GOT3 (cell line): ENCODE measurements at regions not wholly inside any gene's neighbourhood (a gene's known extent, or its start where the extent isn't known, plus 50 kb on each side); places are given as distances from the start of the nearest gene placed in this dataset.
"Not testable (repeated sequence)": the region's sequence is repeated elsewhere in the genome, so short reads cannot be mapped to it uniquely, and the experiment has no call there.

Experiments used
- DNase-seq: peaks from one replicate; lab custom pipeline; 2025; ENCODE audit warnings: mixed read lengths; lab: John Stamatoyannopoulos, UW

DNA sequence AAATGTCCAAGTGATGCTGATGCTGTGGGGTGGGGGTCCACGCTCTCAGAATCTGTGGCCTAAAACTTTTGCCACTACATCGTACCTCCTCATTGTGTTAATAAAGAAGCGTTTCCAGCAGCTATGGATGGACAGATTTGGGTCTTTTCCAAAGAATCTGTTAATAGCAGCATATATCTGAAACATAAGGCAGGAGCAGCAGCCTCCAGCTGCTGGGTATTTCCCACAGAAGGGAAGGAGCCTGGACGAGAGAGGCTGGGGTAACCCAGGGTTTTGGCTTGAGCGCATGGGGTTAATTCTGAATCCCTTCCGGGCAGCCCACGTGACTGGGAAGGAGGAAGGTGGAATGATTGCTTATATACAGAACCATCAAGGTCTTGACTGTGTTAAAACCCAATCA is 332.4 kb downstream of the BCOR start:
- no peak for DNase-seq

DNA sequence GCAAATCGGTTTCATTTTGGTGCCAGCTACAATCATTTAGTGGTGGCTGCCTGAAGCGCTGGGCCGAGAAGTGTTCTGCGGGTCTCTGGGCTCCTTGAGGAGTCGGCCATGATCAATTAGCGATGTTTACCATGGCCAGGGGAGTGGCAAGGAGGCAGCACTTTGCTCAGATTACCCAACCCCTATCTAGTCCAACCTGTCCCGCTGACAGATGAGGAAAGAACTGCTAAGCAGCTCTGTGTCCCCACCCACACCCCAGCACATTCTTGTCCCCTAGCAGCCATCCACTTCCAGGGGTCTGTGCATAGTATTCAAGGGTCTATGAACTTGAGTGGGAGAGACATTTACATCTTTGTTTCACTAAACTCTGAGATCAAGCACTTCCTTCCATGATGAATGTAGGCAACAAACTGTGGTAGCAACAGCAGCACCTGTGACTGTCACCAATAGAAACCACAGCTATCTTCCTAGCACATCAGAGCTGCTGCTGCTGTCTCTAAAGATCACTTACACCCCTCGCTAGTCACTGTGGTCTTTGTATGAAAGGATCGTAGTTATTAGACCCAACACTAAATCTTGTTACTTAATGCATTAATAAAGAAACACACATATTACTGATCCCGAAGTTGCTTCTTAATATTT is 331.6 kb downstream of the BCOR start:
- DNase-seq, result no peak

DNA sequence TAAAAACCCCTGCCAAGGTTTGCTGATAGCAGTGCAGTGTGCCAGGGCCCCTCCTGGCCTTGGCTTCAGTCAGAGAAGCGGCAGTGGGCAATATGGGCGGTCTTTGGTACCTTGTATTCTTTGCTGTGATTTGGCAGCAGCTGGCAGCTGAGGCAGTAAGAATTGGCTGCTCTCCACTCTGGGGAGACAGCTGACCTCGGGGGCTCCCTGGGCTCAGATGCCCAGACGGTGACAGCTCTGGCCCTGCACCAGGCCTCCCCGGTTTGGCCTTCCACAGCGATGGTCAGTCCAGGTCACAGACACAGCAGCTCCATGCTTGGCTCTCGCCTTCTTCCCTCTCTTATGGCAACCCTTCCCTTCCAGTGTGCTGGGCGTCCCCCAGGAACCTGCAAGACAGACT is 330.9 kb downstream of the BCOR start:
- no peak for DNase-seq

DNA sequence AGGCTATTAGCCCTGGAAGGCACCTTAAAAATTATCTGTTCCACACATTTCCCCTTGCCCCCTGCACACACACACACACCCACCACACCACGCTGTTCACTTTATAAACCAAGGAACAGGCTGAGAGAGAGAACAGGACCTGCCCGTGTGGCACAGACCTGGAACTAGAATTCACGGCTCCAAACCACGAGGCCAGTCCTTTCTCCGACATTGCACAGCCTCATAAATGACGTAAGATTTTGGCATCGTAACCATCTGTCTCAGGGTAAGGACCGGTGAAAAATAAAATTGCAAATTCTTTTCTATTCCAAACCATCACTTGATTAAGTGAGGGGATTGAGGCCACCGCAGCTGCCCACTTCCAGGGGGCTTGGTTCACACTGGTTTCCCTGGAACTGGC is 330.3 kb downstream of the BCOR start:
- DNase-seq, result no peak

DNA sequence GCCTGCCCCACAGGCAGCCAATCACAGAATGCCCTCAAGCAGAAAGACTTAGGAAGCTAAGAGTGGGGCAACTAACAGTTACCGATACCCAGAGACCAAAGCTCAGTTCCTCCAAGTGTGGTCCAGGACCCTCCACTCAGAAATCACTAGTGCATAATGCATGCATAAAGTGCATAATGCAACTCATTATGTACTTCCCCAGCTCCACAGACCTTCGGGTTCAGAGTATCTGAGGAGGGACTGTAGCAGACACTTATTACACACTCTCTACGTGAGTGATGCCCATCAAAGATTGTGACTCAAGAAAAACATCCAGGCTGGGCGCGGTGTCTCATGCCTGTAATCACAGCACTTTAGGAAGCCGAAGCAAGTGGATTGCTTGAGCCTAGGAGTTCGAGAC is 328.0 kb downstream of the BCOR start:
- no peak for DNase-seq

DNA sequence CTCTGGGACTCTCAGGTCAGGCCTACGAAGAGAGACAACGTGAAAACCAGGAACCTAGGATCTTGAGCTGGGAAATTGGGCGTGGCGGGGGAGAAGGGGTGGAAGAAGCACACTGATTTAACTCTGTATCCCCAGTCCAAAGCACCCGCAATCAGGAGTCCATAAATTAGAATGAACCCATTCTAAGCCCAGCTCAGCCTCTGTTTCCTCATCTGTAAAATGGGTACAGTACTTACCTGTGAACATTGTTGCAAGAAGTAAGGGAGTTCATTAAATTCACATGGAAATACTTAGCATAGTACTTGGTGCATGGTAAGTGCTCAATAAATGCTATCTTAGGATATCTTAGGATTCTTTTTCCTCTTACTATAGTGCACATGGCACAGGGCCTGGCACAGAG is 326.7 kb downstream of the BCOR start:
- DNase-seq, result no peak

DNA sequence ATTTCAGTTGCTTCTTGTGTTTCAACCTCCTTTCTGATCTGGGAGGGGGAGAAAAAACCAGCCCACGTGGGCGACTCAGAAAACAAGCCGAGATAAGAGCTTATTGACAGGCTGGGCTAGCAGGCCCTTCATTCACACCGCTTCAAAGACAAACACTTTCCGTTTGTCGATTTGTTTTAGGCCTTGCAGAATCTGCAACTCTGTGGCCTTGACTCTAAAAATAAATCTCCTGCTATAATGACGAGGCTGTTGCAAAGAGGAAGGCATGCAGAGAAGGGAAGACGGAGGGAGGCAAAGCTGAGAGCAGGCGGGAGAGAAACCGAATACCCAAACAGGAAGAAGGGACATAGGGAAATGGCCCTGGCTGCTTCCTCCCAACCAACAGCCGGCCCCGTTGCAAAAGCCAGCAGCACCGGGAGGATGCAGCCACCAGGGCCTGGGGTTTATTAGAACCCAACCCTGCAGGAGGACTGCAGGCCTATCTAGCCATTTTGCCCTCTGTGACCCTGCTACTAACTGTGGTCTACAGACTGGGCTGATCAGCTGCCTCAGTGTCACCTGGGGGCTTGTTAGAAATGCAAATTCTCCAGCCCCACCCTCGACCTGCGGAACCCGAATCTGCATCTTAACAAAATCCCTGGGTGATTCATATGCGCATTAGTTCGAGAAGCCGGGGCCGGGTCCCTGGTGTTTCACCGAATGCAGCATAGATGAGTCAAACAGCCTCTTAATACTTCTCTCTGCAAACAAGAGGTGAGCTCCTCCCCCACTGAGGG is 325.5 kb downstream of the BCOR start:
- no peak for DNase-seq

DNA sequence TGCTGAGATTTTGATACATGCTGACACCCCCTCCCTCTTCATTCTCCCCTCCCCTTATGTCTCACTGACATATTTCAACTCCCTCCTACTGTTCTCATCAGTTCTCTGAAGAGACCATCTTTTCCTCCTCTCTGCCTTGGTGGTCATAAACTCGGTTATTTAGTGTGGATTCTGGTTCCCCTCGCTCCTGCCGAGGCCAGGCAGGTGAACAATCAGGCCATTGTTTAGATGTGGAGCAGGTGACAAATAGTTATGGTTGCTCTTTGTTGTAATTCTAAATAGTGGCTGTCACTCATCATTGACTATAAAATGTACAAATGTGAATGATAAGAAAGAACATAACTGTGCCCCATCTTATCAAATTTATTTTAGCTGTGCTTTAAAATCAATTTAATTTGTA is 324.6 kb downstream of the BCOR start:
- no peak for DNase-seq

DNA sequence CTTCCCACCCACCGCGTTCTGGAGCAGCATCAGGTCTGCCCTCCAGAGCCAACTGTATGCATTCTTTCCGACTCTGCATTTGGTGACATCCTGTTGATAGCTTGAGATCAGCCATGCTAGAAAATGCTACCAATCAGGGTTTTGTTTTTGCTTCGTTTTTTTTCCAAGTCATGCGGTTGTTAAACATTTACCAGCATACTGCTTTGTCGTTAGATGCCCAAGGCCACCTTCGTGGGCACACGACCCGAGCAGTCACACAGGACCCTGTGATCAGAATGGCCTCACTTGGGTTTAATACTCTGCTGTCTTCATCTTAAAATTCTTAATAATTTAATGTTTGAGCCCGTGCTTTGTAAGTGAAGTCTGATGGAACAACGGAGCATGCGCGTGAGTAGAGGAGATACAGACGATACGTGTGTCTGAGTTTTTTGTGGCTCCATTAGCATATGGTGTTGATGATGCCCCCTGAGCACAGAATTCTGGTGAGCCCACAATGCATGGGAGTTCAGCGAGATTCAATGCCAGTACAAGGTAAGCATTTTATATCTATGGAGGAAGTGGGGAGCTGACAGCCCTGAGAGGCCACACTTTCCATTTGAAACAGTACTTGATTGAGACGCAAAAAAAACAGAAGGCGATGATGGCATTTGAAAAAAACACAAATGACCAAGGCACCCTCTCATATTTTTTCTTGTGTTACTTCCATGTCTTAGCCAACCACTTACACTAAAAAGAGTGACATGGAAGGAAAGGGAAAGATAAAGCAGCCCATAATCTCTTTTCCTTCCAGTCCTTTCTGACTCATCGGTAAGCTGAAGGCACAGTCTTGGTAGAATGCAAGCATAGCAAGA is 323.6 kb downstream of the BCOR start:
- no peak for DNase-seq

DNA sequence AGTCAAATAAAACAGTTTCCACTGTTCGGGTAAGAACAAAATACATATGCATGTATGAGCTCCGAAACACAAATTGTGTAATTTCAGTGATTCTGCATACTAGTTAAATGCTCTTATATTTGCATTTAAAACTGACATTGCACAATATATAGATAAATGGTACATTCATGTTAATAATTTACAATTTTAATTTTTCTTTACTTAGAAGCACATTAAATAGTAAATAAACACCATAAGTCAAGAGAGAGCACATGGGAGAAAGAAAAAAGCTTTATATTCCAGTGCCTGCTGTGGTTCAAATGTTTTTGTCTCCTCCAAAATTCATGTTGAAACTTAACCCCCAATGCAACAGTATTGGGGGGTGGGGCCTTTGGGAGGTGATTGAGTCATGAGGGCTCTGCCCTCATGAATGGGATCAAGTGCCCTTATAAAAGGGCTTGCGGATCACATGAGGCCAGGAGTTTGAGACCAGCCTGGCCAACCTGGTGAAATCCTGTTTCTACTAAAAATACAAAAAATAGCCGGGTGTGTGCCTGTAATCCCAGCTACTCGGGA is 322.9 kb downstream of the BCOR start:
- no peak for DNase-seq

DNA sequence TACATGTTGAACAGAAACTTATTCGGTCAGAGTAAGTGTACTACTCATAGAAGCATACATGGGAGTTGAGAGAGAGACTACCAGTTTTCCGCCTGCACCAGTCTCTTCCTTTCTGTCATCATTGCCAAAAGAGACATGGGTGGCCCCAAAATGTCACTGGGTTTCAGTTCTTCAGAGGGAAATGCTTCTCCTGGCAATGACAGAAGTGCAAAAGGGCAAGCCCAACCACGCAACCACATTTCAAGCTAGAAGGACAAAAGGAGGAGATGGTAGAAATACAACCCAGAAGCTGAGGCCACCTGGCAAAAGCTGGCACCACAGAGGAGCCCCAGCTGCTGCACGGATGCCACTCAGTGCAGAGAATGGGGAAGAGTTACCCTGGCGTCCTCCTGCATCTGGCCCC is 320.1 kb downstream of the BCOR start:
- no peak for DNase-seq

DNA sequence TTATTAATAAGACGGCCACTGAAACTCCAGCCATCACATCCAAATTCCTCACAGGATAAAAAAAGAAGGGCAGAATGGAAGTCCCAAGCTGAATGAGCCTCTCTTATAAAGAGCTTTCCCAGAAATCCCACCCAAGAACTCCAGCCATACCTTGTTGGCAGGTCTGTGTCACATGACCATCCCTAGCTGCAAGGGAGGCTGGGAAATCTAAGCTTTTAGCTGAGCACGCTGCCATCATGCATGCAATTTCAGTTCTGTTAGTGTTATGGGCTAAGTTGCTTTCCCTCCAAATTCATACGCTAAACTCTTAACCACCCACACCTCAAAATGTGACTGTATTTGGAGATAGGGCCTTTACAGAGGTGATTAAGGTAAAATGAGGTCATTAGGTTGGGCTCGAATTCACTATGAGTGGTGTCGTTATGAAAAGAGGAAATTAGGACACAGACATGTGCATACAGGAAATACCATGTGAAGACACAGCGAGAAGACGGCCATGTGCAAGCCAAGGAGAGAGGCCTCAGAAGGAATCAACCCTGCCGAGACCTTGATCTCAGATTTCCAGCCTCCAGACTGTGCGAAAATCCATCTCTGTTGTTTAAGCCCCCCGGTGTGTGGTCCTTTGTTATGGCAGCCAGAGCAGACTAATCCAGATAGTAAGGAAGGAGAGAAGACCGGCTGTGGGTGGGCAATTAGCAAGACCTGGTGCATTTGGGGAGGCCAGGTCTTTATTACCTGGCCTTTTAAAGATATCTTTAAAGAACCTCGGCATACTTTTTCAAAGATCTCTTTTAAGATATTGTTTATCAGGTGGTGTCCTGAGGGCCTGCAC is 317.6 kb downstream of the BCOR start:
- no peak for DNase-seq

DNA sequence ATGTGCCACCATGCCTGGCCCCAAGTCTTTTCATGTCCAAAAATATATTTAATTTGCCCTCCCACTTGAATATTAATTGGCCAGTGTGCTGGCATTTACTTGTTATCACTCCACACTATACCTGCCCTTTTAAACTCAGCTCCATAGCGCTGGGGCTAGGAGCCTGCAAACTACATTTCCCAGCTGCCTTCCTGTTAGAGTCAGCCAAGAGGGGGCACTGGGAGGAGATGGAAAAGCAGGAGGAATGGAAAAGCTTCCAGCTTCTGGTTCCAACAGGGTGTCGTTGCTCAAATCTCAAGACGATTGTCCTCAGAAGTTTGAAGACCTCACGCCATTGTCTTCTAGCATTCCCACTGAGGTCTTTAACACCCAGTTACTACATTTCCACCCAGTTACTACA is 315.5 kb downstream of the BCOR start:
- no peak for DNase-seq

DNA sequence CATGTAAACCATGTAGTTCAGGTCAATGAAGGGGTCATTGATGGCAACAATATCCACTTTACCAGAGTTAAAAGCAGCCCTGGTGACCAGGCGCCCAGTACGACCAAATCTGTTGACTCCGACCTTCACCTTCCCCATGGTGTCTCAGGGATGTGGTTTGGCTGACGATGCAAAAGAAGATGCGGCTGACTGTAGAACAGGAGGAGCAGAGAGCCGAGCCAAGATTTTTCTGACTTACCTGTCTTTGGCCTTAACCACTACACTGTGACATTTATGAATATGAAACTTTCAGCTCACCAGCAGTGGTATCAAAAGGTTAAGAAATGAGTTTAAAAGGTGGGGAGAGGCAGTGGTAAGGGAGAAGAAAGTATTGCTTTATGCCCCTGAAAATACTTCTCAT is 309.8 kb downstream of the BCOR start:
- no peak for DNase-seq

DNA sequence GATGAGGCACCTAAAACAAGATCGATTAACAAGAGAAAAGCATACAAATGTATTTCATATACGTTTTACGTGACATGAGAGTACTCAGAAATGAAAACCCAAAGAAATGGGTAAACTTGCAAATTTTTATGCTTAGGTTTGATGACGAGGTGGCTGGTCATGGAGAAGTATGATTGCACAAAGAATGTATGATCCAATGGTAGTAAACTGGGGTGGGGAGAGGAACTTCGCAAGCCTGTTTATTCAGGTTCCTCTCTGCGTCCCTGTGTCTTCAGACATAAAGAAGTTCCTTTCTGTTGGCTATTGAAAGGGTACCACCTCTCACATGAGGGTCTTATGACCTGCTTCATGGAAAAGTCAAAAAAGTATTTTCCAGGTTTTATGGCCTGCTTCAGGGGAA is 309.2 kb downstream of the BCOR start:
- no peak for DNase-seq

DNA sequence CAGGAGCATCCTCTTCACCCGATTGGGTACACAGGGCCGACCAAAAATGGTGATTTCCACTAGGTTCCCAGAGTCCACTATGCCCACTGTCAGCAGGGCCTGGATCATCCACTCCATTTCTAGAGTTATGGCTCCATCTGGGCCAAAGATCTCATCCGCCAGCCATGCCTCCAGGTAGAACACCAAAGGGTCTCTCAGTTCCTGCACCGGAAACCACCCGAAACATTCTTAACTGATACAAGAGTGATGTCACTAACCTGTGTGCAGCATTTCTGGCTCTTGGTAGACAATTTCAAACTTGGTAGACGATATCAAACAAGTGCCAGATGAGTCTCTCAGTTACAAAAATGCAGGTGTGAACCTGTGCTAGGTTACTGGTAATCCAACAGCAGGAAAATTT is 306.1 kb downstream of the BCOR start:
- DNase-seq, result no peak

DNA sequence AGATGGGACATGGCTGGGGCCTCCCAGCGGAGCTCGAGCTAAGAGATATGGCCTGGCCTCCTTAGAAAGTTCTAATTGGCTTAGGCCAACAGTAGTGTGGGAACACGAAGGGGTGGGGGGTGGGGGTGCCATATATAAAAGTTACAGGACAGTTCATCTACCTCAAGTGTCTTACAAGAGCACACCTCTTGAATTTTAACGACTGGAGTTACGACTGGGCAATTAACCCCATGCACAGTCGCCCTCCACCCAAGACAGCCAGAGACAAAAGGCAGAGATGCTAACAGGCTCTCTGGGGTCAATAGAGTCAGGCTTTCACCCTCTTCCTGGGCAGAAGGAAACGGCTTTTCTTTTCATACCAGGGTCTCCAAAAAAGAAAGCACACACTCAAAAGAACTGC is 302.2 kb downstream of the BCOR start:
- DNase-seq, result no peak

DNA sequence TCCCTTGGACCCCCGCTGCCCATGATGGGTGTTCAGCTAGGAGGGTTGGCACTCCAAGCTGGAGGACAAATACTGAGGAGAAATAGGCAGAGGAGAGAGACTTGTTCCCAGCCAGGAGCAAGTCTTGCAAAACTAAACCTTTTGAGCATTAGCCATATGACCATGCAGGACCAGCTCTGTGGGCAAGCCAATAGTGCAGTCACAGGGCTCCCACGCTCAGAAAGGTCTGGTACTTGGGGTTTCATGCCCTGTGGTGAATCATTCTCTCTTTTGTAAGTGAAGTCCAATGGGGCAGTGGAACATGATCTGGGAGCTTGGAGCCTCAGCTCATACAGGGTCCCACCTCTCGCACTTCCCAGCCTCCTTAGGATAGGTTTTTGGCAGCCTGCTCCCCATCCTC is 300.9 kb downstream of the BCOR start:
- DNase-seq, result no peak

DNA sequence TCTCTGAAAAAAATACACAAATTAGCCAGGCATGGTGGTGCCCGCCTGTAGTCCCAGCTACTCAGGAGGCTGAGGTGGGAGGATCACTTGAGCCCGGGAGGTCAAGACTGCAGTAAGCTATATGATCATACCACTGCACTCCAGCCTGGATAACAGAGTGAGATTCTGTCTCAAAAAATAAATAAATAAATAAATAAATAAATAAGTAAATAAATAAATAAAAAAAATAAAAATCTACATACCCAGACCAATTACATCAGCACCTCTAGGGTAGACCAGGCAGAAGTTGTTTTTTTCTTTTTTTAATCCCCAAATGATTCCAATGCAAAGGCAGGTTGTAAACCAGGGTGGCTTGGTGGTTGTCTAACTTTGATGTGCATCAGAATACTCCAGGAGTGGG is 299.3 kb downstream of the BCOR start:
- DNase-seq, result not testable (repeated sequence)

DNA sequence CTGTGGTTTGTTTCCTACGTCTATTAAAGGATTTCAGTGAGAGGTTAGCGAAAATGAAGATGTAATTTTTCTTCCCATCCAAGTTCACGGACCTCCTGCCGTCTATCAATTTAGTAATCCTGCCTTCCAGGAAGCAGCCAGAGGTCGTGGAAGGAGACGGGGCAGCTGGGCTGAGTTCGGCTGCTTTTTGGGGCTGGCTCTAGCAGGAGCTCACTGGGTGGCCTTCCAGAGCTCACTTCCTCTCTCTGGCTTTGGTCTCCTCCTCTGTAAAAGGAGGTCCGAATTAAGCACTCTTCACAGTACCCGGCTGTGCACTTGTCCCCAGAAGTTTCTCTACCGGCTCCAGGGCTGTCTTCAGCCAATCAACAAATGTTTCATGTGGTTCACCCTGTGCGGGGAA is 295.4 kb downstream of the BCOR start:
- DNase-seq, result no peak

DNA sequence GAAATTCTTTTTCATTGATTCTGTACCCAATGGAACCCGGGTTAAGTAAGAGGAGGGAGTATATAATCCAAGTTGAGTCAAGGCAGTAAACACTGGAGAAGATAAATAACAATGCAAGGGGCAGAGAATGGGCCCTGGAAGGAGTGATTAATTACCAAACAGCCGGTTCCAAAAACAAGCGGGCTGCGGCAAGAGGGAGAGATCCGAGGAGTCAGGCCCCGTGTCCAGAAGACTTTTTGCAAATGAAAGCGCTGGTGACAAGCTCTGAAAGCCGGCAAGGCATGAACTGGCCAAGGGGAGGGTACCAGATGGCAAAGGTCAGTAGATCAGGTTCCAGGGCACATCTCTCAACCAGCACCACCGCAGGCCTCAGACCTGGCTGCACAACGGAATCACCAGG is 294.9 kb downstream of the BCOR start:
- DNase-seq, result no peak

DNA sequence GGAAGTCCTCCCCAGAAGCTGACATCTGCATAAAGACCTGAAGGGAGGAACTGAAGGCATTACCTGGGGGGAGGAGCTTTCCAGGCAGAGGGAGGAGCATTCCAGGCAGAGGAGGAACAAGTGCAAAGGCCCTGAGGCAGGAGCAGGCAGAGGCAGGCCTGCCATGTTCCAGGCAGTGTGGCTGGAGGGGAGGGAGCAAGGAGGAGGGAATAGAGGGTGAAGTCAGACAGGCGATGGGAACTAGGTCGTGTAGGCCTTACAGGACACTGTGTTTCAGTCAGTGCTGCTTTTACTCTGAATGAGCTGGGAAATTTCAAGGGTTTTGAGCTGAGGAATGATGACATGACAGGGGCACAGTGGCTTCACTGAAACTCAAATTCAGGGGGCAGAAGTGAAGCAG is 292.7 kb downstream of the BCOR start:
- no peak for DNase-seq
